ENCODE measurements at regions not wholly inside any gene's neighbourhood (a gene's known extent, or its start where the extent isn't known, plus 50 kb on each side); places are given as distances from the start of the nearest gene placed in this dataset.

DNA sequence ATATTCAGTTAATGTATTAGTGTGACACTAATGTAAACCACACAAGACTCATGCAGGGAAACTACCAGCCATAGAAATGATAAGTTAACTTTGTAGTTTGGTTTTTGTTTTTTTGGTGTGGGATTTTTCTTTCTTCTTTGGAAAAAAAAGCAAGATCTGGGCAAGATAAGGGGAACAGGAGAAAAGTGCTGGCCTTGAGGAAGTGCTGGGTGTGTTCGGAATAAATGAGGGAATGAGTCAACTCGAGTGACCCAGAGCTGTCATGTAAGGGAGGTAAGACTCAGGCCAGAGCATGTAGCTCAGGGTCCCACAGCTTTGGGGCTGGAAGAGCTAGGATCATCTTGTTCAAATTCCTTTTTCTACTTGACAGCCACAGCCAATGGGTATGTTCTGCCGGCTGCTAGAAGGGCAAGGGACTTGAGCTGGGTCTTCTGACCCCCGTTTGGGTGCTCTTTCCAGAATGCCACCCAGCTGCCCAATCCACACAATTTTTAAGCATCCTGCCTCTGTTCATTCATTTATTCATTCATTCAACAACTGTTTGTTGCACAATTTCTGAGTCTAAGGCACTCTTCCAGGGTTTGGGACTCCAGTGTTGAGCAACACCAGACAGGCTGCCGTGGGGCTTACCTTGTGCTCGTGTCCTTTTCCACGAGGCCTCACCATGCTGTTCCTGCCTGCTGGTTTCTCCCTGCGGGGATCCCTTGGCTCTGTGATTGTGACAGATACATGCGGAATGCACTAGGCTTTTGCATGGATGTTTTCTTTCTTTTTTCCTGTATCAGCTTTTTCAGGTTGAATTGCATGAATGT, 54.5 kb downstream of the CLDN34 start:
- DNase-seq (ENCODE audit: low spot score in 2 of 2) (no peak), ATAC-seq (no peak)
- Mint-ChIP-seq H3K9me3 (no peaks in the 10 kb centered on the region), H3K36me3 (peaks cover 0 to 5% of the 10 kb centered on the region in 2 donors), H3K27ac (peak overlapping the region in 1 of 2 donors; percentile 11)

DNA sequence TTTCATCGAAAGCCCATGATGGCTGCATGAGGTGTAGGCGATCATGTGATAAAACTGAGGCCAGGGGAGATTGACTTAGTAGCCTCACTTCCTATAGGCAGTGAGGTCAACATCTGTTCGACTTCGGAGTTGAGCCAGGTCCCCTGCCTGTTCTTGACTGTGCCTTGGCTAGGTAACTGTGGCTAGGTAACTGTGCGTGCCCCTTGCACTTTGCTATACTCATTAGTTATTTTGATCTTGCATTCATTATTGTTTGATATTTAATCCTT, 55.0 kb downstream of the CLDN34 start:
- no peaks in the 10 kb centered on the region for H3K9me3 Mint-ChIP-seq
- H3K27ac Mint-ChIP-seq: no peak overlapping the region
- no peaks in the 10 kb centered on the region for H3K36me3 Mint-ChIP-seq
- no peak for DNase-seq (ENCODE audit: low spot score in 2 of 2)
- no peak for ATAC-seq

DNA sequence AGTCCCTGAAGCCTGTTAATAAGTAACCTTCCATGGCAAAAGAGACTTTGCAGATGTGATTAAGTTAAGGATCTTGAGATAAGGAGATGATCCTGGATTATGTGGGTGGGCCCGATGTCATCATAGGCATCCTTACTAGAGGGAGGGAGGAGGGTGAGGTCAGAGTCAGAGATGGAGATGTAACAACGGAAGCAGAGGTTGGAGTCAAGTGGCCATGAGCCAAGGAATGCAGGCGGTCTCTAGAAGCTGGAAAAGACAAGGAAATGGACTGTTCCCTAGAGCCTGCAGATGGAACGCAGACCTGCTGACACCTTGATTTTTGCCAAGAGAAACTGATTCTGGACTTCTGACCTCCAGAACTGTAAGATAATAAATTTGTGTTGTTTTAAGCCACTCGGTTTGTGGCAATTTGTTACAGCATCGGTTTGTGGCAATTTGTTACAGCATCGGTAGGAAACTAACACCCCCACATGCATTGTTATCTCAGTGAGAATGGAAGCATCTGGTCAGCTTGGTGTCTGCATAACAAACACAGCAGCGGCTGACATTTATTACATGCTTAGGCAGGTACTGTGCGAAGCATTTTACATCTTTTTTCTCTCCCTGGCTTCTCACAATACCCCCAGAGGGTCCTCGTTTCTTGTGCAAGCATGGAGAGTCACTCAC, 55.6 kb downstream of the CLDN34 start:
- Mint-ChIP-seq H3K36me3 (no peaks in the 10 kb centered on the region), H3K9me3 (no peaks in the 10 kb centered on the region), H3K27ac (no peak overlapping the region)
- DNase-seq (ENCODE audit: low spot score in 2 of 2) (no peak), ATAC-seq (no peak)

DNA sequence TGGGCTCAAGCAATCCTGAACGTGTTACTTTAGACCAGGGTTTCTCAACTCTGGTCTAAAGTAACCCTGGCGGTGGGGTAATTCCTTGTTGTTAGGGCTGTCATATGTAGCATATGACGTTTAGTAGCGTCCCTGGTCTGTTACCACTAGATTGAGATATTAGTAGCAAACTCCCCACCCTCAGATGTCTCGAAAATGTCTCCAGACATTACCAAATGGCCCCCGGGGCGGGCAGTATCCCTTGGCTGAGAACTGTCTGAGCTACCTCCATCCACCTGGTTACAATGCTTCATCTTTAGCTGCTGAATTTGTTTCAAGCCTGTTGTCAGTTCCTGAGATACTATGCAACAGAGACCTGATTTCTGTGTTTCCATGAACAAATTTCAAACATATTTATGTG, 56.7 kb downstream of the CLDN34 start:
- no peak for DNase-seq (ENCODE audit: low spot score in 2 of 2)
- H3K27ac Mint-ChIP-seq: no peak overlapping the region
- ATAC-seq: no peak
- H3K36me3 Mint-ChIP-seq: no peaks in the 10 kb centered on the region
- H3K9me3 Mint-ChIP-seq: no peaks in the 10 kb centered on the region

DNA sequence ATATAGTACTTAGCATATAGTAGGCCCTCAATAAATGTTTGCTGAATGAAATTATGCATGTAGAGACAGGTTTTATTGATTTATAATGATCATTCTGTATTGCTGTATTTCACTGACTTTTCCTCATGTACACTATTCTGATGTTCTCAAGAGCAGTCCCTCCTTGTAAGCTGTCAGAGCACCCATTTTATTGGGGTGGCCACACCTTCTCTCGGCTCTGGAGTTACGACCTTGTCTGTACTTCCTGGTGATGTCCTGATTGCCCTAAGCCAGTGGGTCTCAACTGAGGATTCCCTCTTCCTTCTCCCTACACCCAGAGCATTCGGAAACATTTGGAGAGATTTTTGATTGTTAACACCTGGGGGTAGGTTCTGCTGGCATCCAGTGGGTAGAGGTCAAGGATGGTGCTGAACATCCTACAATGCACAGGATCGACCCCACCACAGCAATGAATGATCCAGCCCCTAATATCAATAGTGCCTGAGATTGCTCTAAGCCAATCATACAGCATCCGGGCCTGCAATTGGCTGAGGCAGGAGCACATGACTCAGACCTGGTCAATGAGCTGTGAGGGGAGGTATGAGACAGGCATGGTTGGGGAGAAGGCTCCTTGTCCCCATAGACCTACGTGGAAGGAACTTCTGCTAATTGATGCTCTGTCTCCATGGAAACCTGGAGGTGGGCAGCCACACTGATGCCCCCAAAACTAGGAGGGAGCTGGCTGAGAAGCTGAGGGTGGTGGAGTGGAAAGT, 58.8 kb downstream of the CLDN34 start:
- H3K27ac Mint-ChIP-seq: no peak overlapping the region
- H3K9me3 Mint-ChIP-seq: no peaks in the 10 kb centered on the region
- ATAC-seq (no peak), DNase-seq (ENCODE audit: low spot score in 2 of 2) (no peak)
- H3K36me3 Mint-ChIP-seq: no peaks in the 10 kb centered on the region

DNA sequence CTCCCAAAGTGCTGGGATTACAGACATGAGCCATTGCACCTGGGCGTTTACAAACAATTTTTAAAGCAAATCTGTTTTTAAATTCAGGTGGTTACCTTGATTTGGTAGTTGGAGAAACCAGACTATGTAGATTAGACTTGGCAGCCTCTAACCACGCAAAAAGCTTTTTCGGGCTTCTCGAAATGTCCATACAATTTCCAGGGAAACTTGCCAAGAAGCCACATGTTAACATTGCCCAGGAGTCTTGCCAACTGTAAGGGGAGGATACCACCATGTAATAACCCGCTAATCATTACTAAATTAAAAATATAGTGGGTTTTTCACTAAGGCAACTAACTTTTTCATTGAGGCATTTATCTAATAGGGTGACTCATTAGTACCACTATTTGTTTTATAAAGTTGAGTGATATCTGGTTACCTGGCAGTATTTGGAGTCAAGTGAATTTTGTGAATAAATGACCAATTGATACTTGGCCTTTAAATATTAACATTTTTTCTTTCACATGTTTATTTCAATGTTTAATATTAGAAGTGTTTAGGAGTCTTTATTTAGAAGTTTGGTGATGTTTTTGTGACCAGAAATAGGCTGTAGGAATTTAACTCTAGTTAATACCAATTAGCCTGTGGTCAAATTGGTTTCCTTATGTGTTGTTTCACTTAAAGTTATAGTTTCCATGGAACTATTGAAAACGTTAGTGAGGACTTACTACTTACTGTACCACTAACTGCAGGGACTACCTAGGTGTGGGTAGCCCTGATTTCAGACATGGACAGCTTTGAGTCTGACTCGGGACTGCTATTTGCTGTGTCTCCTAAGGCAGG, 61.3 kb downstream of the CLDN34 start:
- no peak overlapping the region for H3K27ac Mint-ChIP-seq
- H3K36me3 Mint-ChIP-seq: no peaks in the 10 kb centered on the region
- no peaks in the 10 kb centered on the region for H3K9me3 Mint-ChIP-seq
- ATAC-seq (no peak), DNase-seq (ENCODE audit: low spot score in 2 of 2) (no peak)

DNA sequence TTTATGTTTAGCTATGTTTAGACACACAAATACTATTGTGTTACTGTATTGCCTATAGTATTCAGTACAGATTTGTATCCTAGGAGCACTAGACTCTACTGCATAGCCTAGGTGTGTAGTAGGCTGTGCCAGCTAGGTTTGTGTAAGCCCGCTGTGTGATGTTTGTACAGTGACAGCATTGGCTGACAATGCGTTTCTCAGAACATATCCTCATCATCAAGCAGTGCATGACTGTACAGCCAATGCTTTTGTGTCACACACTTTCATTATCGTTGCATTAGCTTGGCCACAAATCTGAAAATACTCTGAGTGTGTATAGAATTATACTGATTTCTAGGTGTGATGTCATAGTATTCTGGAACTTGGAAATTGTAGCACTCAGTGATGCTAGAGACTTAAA, 63.4 kb downstream of the CLDN34 start:
- no peak for DNase-seq (ENCODE audit: low spot score in 2 of 2)
- Mint-ChIP-seq H3K36me3 (no peaks in the 10 kb centered on the region), H3K9me3 (no peaks in the 10 kb centered on the region), H3K27ac (no peak overlapping the region)
- ATAC-seq: no peak

DNA sequence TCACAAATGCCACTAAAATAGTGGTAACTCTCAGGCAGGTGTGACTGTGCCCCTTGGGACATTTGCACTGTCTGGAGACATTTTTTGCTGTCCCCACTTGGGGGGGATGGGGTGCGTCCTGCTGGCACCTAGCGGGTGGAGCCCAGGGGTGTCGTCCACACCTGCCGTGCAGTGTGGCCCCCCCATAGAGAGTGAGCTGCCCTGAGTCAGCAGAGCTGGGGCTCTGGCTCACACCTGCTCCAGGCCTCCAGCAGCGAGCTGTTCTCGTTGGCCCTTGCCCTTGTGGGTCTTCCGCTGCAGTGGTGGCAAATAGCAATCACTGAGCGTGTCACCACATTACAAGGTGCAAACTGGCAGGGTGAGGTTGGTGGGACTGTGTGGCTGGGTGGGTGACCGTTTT, 64.6 kb downstream of the CLDN34 start:
- no peaks in the 10 kb centered on the region for H3K9me3 Mint-ChIP-seq
- no peaks in the 10 kb centered on the region for H3K36me3 Mint-ChIP-seq
- ATAC-seq: no peak
- DNase-seq (ENCODE audit: low spot score in 2 of 2): no peak
- peak overlapping the region in 1 of 2 donors; percentile 52 for H3K27ac Mint-ChIP-seq

DNA sequence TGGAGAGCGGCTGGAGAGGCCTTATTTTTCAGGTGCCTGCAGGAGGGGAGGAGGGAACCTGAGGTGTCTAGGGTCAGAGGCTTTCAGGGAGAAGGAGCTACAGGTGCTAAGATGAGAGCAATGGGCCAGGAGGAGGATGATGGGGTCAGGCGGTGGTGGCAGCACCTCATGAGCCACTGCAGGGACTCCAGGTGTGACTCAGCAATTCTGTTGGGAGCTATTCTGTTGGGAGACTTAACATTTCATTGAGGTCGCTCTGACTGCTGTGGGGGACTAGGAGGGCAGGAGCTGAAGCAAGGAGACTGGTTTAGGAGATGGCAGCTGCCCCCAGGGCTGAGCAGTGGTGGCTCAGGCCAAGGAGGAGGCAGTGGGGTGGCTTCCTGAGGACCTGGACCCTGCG, 65.0 kb downstream of the CLDN34 start:
- peak overlapping the region in 1 of 2 donors; percentile 52 for H3K27ac Mint-ChIP-seq
- ATAC-seq: no peak

DNA sequence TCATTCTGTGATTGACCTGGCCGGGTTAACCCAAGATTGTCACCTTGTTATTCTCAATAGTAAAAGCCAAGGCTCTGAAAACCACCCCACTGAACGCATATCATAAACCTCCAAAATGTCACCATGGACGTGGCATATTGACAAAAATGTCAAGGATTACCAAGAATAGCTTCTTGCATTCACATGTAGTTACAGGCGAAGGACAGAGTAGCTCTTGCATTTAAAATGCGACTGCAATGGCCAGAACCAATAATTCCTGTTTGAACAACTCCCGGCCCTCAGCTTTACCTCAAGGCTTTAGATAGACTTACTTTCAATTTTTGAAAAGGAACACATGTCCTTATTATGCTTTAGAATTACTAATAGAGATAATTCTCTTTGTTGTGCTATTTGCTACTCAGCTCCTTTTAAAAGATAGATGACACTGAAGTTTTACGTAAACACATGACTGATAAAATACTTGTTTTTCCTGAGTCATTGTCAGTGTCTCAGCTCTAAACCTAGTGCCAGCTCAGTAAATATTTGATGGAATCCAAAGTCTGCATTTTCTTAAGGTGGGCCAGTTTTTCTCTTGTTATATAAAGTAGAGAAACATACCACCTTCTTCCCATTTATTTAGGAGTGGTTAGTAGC, 66.3 kb downstream of the CLDN34 start:
- Mint-ChIP-seq H3K9me3 (no peaks in the 10 kb centered on the region), H3K27ac (no peak overlapping the region), H3K36me3 (no peaks in the 10 kb centered on the region)
- ATAC-seq (no peak), DNase-seq (ENCODE audit: low spot score in 2 of 2) (no peak)

More for the DNA sequence above, 65.0 kb downstream of the CLDN34 start:
- no peak for DNase-seq (ENCODE audit: low spot score in 2 of 2)
- Mint-ChIP-seq H3K9me3 (no peaks in the 10 kb centered on the region), H3K36me3 (no peaks in the 10 kb centered on the region)

DNA sequence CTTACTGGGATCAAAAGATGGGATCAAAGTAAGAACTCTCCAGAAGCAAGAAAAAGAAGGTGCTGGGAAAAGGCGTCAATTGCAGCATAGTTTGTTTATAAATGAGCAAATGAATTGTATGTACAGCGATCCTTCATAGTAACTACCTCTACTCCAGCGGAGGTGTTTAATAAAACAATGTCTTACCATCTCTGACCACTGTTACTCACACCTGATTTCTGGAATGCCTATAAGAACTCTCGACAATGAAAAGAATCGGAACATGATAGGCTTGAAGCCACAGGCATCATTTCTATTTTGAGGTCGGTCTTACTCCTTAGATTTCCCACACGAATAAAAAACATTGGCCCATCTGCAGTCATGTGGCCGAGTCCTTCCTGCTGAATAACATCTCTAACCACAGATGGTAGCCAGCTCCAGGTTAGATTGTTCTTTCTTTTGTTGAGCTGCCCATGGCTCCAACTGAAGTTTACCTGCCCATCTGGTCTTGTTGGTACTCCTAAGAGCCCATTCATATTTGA, 67.6 kb downstream of the CLDN34 start:
- Mint-ChIP-seq H3K36me3 (no peaks in the 10 kb centered on the region), H3K9me3 (no peaks in the 10 kb centered on the region), H3K27ac (no peak overlapping the region)
- DNase-seq (ENCODE audit: low spot score in 2 of 2) (no peak), ATAC-seq (no peak)

DNA sequence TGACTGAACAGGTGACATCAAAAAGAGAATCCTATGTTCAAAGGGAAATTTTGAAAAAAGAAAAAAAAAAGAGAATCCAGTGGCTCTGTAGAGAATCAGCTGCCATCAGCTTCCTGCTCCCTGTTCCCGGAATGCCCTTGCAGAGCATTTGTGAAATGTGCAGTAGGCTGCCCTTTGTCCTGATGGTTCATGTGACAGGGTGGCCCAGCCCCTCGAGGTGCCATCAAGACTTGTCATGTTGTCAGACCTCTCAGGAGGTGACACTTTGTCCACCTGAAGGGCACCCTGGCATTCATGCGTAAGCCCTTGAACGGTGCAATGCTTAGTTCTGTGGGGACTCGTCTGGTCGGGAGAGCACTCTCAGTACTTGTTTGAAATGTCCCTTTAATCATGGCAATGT, 71.4 kb downstream of the CLDN34 start:
- DNase-seq (ENCODE audit: low spot score in 2 of 2) (no peak), ATAC-seq (no peak)
- Mint-ChIP-seq H3K9me3 (no peaks in the 10 kb centered on the region), H3K36me3 (no peaks in the 10 kb centered on the region), H3K27ac (no peak overlapping the region)

DNA sequence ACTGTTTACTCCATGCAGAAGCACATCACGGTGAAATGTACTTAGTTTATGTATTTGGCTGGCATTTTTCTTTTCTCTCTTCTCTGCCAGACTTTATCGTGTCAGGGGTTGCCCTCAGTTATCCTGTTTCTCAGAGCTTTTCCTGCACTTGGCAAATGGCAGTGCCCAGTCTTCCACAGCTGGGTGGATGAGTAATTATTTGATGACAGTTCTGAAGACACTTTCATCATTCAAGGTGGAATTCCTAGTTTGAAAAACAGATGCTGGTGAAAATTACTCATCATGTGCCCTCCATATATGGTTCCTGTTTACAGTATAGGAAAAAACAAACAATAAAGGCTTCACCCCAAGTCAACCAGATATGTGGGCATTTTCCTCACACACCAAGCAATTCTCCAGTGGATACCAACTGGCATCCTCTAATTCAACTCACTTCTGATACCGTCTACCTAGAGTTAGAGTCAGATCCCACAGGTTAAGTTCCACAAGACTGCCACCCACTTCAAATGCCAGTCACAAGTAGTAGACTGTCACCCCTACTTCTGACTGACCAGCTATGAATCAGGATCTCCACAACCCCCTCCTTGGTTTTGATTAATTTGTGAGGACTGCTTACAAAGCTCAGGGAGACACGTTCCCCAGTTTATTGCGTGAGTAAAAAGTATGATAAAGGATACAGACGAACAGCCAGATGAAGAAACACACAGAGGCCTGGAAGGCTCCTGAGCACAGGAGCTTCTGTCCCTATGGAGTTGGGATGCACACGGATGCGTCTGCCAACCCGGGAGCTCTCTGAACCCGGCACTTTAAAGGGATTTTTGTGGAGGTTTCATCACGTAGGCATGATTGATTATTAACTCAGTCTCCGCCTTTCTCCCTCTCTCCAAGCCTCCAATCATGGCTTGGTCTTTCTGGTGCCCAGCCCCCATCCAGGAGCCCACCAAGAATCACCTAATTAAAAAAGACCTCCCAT, 72.9 kb downstream of the CLDN34 start:
- no peak for DNase-seq (ENCODE audit: low spot score in 2 of 2)
- Mint-ChIP-seq H3K9me3 (no peaks in the 10 kb centered on the region), H3K36me3 (no peaks in the 10 kb centered on the region), H3K27ac (no peak overlapping the region)
- ATAC-seq: peak in 1 of 2 donors; percentile 28

DNA sequence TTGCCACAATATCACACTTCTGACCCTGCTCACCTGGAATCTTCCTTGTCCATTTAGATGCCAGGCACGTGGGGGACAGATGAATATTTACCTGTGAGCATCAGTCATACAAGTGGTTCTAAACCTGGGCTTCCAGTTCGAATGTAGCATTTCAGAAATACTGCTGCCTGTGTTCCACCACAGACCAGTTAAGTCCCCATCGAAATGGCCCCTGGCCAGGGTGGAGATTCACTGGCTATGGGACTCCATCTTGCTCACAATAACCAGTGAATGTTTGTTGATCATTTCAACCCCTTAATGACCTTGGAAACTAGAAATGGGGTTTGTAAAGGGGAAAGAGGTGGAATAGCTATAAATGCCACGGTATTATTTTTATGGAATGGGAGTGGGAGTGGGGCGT, 73.8 kb downstream of the CLDN34 start:
- Mint-ChIP-seq H3K27ac (no peak overlapping the region), H3K36me3 (no peaks in the 10 kb centered on the region), H3K9me3 (no peaks in the 10 kb centered on the region)
- no peak for DNase-seq (ENCODE audit: low spot score in 2 of 2)
- ATAC-seq: no peak

DNA sequence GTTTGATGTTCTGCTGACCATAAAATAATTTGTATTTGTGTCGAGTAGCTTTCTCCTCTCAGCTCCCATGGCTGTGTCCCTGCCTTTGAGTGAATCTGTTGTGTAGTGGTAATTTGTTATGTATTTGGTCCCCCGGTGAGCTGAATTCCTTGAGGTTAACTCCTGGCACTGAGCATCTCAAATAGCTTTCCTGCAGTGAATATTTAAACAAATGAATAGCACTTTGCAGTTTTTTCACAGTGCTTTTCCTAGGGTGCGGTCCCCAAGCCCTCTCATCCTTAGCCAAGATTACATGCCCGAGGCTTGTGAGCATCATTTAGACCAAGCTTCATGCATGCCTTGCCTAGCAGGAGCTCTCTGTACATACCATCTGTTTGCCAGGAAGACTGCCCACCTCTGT, 74.2 kb downstream of the CLDN34 start:
- no peaks in the 10 kb centered on the region for H3K9me3 Mint-ChIP-seq
- H3K27ac Mint-ChIP-seq: no peak overlapping the region
- no peak for ATAC-seq
- no peak for DNase-seq (ENCODE audit: low spot score in 2 of 2)
- H3K36me3 Mint-ChIP-seq: no peaks in the 10 kb centered on the region

All from activated naive CD4-positive, alpha-beta T cell treated with anti-CD3 and anti-CD28 coated beads, Interleukin-2, amount 50 U/mL, for 72 hours (primary cell).